ENCODE measurements at regions not wholly inside any gene's neighbourhood (a gene's known extent, or its start where the extent isn't known, plus 50 kb on each side); places are given as distances from the start of the nearest gene placed in this dataset.

- ATAC-seq: no peak
Measured at GRCh38 chr3:161818106-161818505, 321.5 kb downstream of the OTOL1 start.

GRCh38 chr3:161821591-161821990, 325.0 kb downstream of the OTOL1 start:
- ATAC-seq: no peak

GRCh38 chr3:161822291-161822690, 325.7 kb downstream of the OTOL1 start:
- no peak for ATAC-seq

GRCh38 chr3:161823910-161824309, 327.3 kb downstream of the OTOL1 start:
- no peak for ATAC-seq

- no peak for ATAC-seq
Measured at GRCh38 chr3:161838021-161838420, 341.4 kb downstream of the OTOL1 start.

- no peak for ATAC-seq
Measured at GRCh38 chr3:161848376-161848775, 351.8 kb downstream of the OTOL1 start.

GRCh38 chr3:161851941-161852566, 355.4 kb downstream of the OTOL1 start:
- ATAC-seq: no peak

- ATAC-seq: no peak
Measured at GRCh38 chr3:161852744-161853143, 356.1 kb downstream of the OTOL1 start.

- ATAC-seq: no peak
Measured at GRCh38 chr3:161854232-161854771, 357.7 kb downstream of the OTOL1 start.

- ATAC-seq: no peak
Measured at GRCh38 chr3:161859057-161859456, 362.4 kb downstream of the OTOL1 start.

GRCh38 chr3:161859865-161860450, 363.4 kb downstream of the OTOL1 start:
- no peak for ATAC-seq

GRCh38 chr3:161863775-161864174, 367.2 kb downstream of the OTOL1 start:
- no peak for ATAC-seq

GRCh38 chr3:161866176-161866575, 369.6 kb downstream of the OTOL1 start:
- no peak for ATAC-seq

GRCh38 chr3:161875483-161875882, 378.9 kb downstream of the OTOL1 start:
- no peak for ATAC-seq

GRCh38 chr3:161879470-161879869, 382.9 kb downstream of the OTOL1 start:
- ATAC-seq: no peak

- no peak for ATAC-seq
Measured at GRCh38 chr3:161884830-161885229, 388.2 kb downstream of the OTOL1 start.

- no peak for ATAC-seq
Measured at GRCh38 chr3:161890147-161890625, 393.6 kb downstream of the OTOL1 start.

- ATAC-seq: no peak
Measured at GRCh38 chr3:161893972-161894371, 397.4 kb downstream of the OTOL1 start.

GRCh38 chr3:161894657-161895056, 398.0 kb downstream of the OTOL1 start:
- no peak for ATAC-seq

- no peak for ATAC-seq
Measured at GRCh38 chr3:161905520-161906132, 409.0 kb downstream of the OTOL1 start.

- no peak for ATAC-seq
Measured at GRCh38 chr3:161913786-161914389, 417.3 kb downstream of the OTOL1 start.

GRCh38 chr3:161914703-161915417, 418.3 kb downstream of the OTOL1 start:
- no peak for ATAC-seq

GRCh38 chr3:161915418-161915750, 418.8 kb downstream of the OTOL1 start:
- no peak for ATAC-seq

All from activated CD4-positive, CD25-positive, alpha-beta regulatory T cell treated with anti-CD3 and anti-CD28 coated beads, Interleukin-2, amount 50 U/mL, for 24 hours (primary cell).